Activated T-cell treated with anti-CD3 and anti-CD28 coated beads, Interleukin-2, amount 50 U/mL, for 1 hour (primary cell): ENCODE measurements at regions not wholly inside any gene's neighbourhood (a gene's known extent, or its start where the extent isn't known, plus 50 kb on each side); places are given as distances from the start of the nearest gene placed in this dataset.

Experiments
- DNase-seq: peaks from one replicate; pipeline ENCODE4 v3.0.0-alpha.2; 2020

- no peak for DNase-seq
Measured at GRCh38 chr13:111519490-111520170, 199.2 kb downstream of the TEX29 start.

DNA sequence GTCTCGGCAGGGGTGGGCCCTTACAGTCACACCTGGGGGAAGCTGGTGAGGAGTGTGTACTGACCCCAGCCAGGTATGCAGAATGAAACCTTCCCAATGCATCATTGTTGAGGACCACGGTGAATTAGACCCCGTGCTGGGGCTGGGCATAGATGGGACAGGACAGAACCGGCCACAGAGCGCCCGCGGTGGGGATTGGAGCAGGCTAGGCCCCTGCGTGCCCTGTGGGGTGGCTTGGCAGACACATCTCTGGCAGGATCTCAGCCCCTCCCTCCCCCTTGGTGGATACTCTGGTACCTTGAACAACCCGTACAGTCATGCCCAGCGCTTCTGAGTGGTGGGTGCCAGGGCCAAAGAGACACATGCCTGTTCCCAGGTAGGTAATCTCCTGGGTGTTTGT is 200.6 kb downstream of the TEX29 start:
- no peak for DNase-seq

GRCh38 chr13:111521691-111522229 is 201.3 kb downstream of the TEX29 start:
- DNase-seq = no peak

GRCh38 chr13:111525320-111526118 is 205.1 kb downstream of the TEX29 start:
- DNase-seq = no peak

DNA sequence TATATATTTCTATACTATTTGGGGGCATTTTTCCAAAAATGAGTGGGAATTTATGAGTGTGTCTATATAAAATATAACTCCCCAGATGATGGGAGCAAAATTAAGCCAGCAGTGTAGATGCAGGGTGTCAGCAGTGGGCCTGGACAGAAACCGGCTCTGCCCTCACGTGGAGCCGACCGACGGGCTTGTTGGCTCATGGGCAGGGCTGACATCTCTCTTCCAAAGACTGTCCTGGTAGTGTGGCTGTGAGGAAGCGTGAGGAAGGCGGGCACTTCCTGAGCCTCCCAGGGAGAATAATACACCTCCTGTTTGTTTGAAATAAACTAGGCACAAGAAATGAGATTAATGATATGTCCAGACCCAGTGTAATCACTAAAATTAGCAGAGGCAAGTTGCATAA is 206.5 kb downstream of the TEX29 start:
- no peak for DNase-seq

DNA sequence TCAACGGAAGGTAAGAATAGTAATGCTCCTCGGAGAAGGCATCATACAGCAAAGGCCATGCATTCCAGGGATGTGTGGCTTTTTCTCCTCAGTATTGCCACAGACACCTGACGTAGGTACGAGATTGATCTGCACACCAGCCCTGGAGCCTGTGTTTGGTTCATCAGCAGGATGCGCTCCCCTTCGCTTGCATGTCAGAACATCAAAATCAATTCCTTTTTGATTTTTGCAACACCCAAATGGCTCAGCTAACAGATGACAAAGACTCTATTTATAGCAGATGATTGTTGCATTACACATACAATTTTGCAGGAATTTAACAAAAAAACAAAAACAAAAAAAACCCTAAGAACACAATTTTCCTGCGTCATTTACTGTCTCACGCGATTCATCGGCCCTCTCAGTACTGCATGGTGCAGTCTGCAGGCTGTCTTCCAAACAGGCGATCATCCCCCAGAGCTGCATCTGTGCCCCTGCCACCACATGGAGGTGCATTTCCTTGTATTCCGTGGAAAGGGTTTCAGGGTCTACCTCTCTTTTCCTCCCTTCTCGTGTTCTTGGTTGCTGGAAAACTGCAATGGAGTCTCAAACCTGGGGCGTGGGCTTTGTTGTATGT is 207.3 kb downstream of the TEX29 start:
- DNase-seq = no peak

DNA sequence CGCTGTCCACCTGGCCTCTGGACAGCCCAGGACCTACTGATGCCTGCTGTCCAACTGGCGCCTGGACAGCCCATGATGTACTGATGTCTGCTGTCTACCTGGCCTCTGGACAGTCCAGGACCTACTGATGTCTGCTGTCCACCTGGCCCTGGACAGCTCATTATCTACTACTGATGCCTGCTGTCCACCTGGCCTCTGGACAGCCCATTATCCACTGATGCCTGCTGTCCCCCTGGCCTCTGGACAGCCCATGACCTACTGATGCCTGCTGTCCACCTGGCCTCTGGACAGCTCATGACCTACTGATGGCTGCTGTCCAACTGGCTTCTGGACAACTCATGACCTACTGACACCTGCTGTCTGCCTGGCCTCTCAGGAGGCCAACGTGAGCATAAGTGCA is 208.1 kb downstream of the TEX29 start:
- no peak for DNase-seq

- no peak for DNase-seq
Measured at GRCh38 chr13:111530137-111530870, 209.9 kb downstream of the TEX29 start.

DNA sequence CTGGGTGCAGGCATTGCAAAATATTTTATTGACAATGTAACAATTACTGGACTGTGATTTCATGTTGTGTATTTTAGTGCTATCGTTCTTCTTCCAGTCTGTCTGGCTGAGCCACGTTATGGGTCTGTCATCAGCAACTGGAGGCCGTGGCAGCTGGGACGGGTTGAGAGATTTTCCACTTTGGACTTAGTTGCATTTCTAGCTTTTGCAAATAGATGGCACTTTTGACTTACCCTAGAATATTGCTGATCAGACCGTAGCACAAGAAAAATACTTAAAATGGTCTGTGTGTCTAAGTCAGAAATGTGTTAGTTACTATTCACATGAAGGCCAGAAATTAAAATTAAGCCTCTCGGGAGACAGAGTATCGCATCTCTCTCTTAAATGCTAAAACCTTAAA is 211.1 kb downstream of the TEX29 start:
- no peak for DNase-seq

DNA sequence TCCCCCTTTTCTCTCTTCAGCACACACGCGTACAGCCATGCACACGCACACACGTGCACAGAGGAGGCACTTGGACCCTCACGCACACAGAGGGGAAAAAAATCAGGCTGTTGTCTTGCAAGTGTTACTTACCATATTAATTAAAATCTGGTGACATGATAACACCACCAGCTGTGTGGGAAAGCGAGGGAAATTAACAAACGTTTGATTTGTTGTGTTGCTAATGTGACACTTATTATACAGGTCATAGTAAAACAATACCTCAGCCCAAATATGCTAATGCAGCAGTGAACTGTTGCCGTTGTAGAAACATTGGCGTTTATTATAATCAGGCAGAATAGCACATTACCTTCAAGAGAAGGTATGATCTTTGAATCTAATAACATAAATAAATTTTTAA is 211.7 kb downstream of the TEX29 start:
- no peak for DNase-seq

GRCh38 chr13:111533900-111534683 is 213.7 kb downstream of the TEX29 start:
- no peak for DNase-seq

DNA sequence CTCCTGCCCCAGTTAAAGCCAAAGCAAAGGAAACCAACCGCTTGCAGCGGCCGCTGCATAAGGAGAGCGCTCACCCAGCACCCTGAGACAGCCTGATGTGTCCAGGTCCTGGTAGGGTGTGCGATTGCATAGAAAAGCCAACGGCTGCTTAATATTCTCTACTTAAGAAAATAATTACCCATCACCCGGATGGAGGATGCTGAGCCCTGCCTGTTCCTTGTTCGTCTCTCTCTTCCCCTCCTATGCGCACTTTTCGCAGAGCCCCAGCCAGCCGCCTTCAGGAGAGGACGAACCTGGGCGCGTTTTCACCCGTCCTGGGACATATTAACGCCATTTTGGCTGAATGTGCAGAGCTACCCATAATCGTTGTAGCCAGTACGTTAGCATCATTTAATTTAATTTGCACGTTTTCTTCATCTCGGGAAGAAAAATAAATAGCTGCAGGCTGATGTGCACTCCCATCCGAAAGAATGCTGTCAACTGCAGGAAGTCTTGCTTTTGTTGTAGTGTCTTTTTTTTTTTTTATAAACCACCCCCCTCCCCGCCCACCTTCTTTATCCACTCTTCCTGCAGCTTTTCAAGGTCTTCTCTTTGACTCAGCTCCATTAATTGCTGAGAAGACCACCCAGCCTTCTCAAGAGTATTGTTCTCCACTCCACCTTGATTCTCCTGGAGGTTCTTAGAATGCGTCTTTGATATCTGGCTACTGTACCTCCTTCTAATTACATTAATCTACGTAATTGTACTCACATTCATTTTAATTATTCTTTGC is 214.5 kb downstream of the TEX29 start:
- no peak for DNase-seq

- DNase-seq = no peak
Measured at GRCh38 chr13:111535523-111535811, 215.0 kb downstream of the TEX29 start.

DNA sequence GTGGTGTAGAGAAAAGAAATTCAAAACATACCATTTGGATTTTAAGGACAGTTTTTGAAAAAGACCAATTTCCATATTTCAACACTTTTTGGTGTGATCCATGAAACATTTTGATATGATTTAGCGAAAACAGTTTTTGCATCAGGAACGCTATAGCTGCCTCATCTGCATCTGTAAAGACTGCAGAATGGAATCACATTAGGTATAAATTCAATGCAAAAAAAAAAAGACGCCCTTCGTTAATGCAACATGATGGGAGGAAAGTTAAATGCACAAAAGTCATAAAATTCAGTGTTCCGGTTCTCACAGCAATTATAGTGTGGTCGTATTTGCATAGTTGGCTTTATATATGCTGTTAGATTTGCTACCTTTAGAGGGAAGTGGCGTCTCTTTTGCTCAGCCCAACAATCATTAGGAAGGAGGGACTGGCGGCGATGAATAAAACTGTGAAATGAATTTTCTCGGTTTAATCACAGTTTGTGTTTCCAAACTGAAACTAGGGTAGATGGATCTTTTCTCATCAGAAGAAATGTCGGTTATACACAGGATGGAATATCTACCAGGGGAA is 215.7 kb downstream of the TEX29 start:
- DNase-seq = no peak

DNA sequence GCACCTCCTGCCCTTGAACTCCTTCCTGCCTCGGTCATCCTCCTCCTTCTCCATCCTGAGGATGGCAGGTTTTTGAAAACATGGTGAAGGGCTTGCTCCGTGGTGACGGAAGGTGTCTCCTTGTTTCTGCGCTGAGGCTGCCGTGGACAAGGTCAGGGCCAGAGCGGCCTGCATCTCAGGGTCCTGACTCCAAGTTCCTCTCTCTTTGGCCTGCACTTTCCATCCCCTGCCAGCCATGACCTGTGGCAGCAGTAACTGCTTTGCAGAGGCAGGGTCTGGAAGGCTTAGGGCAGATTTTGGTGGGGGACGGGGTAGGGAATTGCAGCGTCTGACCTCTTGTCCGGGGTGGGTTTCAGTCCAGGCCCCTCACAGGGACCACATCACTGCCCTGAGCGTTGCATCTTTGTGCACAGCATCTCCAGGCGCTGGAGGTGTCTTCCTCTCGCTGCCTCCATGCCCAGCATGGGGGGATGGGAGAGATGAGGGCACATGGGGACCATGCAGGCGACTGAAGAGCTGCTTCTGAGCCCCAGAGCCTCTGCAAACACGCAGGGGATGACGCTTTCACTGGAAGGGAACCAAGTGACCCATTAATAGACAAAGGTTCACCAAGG is 216.8 kb downstream of the TEX29 start:
- DNase-seq = no peak

DNA sequence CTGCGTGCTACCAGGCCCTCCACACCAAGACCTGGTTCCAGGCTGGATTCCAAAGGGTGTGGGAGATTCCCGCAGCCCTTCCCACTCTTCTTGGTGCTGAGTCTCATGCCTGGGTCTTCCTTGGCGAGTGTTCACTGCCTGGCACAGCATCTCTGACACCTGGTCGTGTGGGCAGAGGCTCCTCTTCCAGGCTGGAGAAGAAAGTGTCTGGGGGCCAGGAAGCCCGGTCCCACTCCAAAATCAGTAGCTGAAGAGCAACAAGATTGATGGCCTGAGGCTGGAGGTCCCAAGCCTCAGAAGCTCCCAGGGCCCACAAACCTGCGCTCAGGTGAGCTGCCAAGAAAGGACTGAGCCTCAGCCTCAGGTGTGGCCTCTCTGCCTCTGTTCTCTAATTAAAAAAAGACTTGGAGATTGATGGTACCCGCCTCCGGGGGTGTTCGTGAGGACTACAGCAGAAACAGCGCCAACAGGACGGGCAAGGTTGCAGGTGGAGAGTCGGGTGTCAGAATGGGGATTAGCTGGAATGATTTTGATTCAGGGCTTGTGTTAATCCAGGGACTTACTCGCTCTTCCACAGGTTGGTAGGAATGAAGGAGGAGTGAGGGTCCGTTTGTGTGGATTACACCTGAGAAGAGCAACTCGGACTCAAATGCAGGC is 217.5 kb downstream of the TEX29 start:
- DNase-seq = no peak

DNA sequence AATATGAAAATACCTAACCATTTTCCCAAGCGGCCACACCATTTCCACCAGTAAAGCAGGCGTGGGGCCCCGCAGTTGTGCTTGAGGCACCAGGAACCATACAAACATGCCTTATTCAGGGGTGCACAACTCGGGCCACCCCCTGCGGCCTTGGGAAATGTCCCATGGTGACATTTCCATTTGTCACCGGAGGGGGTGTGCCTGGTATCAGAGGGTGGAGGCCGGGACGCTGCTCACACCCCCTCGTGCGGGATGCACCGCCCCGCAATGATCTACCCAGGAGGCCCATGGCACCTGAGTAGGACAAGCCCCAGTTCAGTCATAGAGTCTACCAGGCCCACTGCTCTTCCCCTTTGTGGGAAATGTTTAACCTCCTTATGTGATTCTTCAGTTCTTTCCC is 218.8 kb downstream of the TEX29 start:
- no peak for DNase-seq

DNA sequence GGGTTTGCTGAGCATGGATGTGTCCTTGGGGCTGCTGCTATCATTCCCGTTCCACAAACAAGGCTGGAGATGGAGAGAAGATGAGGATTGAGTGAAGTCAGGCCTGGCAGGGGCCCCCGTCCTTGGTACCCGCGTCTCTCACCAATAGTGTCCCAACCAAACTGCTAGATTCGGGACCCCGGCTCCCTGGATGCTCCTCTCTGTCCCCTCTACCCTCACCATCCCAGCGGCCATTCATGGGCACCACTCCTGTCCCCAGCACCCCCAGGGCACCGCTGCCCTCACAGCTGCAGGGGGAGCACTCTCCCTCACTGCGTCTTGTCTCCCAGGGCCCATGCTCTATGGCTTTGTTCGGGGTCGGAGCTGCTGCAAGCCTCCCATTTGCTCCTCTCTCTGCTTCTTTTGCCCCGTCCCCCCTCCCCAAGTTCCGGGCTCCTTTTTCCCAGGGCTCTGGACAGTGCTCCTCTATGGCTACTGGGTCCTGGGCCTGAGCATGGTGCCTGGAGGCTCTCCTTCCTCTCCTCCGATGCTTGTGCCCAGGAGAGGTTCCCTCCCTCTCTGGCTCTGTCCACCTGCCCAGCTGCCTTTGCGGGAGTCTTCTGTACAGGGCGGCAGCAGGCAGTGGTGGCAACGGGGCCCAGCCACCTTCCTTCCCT is 219.5 kb downstream of the TEX29 start:
- no peak for DNase-seq

- DNase-seq = no peak
Measured at GRCh38 chr13:111540486-111540885, 220.0 kb downstream of the TEX29 start.

GRCh38 chr13:111541345-111541744 is 220.9 kb downstream of the TEX29 start:
- no peak for DNase-seq
